COLO668 (cell line): ENCODE measurements at regions not wholly inside any gene's neighbourhood (a gene's known extent, or its start where the extent isn't known, plus 50 kb on each side); places are given as distances from the start of the nearest gene placed in this dataset.

Experiments used
- DNase-seq: peaks from one replicate; lab custom pipeline; 2025; ENCODE audit not compliant: unreplicated experiment; lab: John Stamatoyannopoulos, UW

GRCh38 chr11:95692526-95693260 lies 96.9 kb downstream of the FAM76B start:
- DNase-seq, result no peak

GRCh38 chr11:95690100-95690499 lies 99.5 kb downstream of the FAM76B start:
- no peak for DNase-seq

GRCh38 chr11:95688501-95689222 lies 100.9 kb downstream of the FAM76B start:
- DNase-seq, result no peak

GRCh38 chr11:95688015-95688414 lies 101.6 kb downstream of the FAM76B start:
- no peak for DNase-seq

DNA sequence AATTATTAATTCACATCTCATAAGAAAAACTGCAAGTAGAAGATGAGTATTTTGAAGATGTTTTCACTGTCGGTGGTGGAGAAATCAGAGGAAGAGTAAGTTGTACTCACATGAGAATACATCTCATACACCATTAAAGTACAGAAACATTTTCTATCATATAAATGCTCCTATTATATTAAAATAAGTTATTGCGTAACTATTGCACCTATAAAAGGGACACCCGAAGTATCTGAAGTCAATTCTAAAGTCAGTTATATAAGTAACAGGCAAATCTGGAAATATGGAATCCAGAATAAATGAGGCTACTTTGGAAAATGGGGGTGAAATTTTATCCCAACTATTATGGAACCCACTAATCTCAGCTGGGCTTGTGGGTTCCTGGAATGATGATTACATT lies 103.3 kb downstream of the FAM76B start:
- DNase-seq, result no peak

GRCh38 chr11:95684701-95685100 lies 104.9 kb downstream of the FAM76B start:
- DNase-seq, result no peak

GRCh38 chr11:95684170-95684569 lies 105.4 kb downstream of the FAM76B start:
- no peak for DNase-seq

GRCh38 chr11:95682552-95682951 lies 107.0 kb downstream of the FAM76B start:
- no peak for DNase-seq

DNA sequence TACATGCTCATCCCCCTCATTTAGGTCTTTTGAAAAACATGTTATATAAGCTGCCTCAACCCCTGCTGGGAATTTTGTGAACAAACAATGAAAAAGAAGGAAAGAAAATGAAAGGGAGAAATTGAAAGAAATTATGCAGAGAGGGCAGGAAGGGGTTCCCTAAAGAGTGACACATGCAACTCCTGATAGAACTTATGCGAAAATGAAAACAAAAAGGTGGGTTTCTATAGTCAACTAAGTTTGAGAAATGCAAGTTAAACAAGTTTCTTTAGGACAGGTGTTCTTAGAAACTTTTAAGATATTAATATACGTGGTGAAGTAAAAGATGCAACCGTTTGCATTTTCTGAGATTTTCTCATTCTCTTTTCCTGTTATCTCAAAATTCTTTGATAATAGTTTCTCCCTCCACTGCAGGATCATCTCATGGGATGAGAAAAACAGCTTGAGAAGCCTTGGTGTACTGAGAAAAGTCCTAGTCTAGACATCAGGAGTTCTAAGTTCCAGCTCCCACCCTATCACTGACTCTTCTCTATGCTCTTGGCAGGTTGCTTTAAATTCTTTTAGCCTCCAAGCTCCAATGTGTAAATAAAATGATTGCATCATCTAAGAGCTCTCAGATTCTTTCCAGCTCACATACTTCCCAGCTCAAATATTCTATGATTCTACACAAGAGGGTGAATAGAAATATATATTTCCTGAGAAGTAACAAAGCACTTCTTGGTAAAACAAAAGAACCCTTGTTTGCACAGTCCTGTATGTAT lies 109.2 kb downstream of the FAM76B start:
- DNase-seq, result no peak

DNA sequence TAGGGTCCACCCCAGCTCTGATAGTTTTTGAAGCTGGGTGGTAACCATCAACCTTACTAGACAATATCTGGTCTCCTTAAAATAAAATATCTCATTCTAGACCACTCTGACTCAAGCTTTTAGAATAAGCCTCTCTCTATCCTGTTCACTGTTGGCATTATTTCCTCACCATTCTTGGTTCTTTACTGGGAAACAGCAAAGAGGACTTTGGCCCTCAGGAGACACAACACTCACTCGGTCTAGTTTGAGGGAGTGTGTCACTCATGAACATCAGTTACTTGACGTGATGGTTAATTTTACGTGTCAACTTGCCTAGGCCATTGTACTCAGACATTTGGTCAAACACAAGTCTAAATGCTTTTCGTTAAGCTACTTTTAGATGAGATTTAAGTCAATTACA lies 110.6 kb downstream of the FAM76B start:
- DNase-seq, result no peak

DNA sequence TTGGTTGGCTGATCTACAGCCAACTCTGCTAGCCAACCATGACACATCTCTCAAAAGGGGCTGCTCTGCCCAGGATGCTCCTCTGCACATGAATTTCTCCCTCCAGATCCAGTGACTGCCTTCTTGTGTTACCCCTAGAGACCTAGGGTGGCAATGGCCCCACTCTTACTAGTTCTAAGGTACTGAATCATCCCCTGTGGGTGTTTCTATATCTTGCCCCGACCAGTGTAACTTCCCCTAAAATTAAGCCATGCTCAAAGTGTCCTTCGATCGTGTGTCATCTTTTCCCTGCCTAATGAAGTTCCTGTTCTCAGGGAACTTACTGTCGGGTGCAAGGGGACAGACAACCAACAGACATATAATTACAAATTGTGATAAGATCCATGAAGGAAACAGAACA lies 113.3 kb downstream of the FAM76B start:
- DNase-seq, result no peak

DNA sequence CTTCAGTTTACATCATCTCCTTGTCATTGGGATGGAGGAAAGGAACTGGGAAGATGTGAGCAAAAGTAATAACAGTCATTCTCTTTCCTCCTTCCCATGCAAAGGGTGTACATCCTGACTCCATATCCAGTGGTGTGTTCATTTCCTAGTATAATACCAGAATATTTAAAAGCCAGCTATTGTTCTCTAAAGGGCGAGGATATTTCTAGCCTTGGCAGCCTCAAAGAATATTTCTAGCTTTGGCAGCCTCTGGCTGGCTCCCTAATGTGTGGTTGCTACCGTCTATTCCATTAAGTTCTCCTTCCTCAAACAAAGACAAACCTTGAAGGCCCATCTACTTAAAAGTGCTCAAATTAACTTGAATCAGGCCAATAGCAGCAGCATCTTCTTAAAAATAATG lies 114.0 kb downstream of the FAM76B start:
- DNase-seq, result no peak

- no peak for DNase-seq
These were observed 114.8 kb downstream of the FAM76B start for GRCh38 chr11:95674657-95675358.

GRCh38 chr11:95671768-95672167 lies 117.8 kb downstream of the FAM76B start:
- no peak for DNase-seq

DNA sequence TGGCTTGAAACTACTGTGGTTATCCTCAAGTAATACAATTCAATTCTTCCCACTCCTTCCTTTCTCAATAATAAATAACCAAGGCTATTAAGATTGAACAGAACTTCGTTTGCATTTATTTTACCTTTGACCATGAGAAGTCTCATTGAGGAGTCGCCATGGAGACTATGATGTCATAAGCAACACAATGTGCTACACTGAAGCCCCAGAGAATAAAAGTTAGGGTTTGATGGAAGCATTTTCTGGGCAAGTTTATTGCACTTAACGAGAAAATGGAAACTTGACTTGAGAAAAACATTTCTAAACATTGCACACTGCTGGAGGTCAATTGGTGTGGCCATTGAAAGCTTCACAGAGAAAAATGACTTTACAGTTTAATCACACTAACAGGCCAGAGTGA lies 121.5 kb downstream of the FAM76B start:
- no peak for DNase-seq

DNA sequence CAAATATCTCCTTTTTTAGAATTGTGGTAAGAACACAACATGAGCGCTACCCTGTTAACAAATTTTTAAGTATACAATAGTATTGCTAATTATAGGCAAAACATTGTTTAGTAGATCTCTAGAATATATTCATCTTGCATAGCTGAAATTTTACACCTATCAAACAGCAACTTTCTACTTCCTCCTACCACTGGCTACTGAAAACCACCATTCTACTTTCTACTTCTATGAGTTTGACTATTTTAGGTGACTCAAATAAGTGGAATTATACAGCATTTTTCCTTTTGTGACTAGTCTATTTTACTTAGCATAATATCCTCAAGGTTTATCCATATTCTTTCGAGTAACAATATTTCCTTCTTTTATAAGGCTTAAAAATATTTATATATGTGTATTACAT lies 128.4 kb downstream of the FAM76B start:
- no peak for DNase-seq

- DNase-seq, result no peak
These were observed 129.5 kb downstream of the FAM76B start for GRCh38 chr11:95660038-95660437.

GRCh38 chr11:95659088-95659487 lies 130.5 kb downstream of the FAM76B start:
- no peak for DNase-seq

DNA sequence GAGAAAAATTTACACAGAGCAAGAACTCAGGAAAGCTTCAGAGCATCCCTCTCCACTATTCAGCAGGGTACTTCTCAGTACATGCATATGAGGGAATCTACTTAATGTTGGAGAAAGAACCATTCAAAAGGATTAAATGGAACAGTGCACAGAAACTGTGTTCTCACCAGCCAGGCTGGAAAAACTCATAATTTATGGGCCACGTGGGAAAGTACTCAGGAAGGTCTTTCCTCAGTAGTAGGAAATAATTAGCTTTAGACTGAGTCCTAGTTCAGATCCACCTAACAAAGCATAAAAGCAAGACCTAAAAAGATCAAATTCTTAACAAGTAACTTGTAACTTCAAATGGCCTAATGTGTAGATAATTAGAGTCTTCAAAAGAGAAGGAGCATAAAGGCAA lies 134.0 kb downstream of the FAM76B start:
- no peak for DNase-seq

DNA sequence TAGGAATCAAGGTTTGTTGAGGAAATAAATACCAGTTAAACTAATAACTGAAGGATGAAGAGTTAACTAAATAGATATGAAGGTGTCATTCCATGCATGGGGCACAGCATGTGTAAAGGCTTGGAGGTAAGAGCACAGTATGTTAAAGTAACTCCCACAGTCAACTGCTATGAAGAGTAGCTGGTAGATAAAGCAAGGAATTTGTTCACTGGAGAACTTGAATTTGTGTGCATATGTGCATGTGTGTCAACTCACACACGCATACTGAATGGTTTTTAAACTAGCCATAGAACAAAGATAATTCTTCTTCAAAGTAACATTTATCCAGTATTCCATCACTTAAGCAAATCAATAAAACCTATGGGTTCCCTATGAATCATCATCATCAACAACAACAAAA lies 135.9 kb downstream of the FAM76B start:
- no peak for DNase-seq

- DNase-seq, result no peak
These were observed 136.5 kb downstream of the FAM76B start for GRCh38 chr11:95653099-95653498.
